Esophagus muscularis mucosa (tissue), 4 donors: ENCODE measurements at regions not wholly inside any gene's neighbourhood (a gene's known extent, or its start where the extent isn't known, plus 50 kb on each side); places are given as distances from the start of the nearest gene placed in this dataset.

Experiments
- EP300 ChIP-seq: sonication (generic); formaldehyde crosslinking; IDR thresholded peaks from one replicate; pipeline ENCODE4 v1.6.1; 2017; ENCODE audit warnings: antibody characterized with exemption
- POLR2AphosphoS5 ChIP-seq, 2 donors: sonication (generic); formaldehyde crosslinking; IDR thresholded peaks; one replicate each; pipeline ENCODE4 v1.6.1; 2017; ENCODE audit warnings: antibody characterized with exemption in 2 of 2
- TF ChIP-seq, protein P1 (sequence below), 3 experiments: fragments of 200-600 bp in 2 of 3; fragments of 450-650 bp in 1 of 3; sonication (generic) in 2 of 3; IDR thresholded peaks; one replicate each; pipeline ENCODE4 v1.5.1; 2017 to 2019; ENCODE audit warnings: antibody characterized with exemption in 3 of 3, mild to moderate bottlenecking in 2 of 3, moderate library complexity in 1 of 3

DNA sequence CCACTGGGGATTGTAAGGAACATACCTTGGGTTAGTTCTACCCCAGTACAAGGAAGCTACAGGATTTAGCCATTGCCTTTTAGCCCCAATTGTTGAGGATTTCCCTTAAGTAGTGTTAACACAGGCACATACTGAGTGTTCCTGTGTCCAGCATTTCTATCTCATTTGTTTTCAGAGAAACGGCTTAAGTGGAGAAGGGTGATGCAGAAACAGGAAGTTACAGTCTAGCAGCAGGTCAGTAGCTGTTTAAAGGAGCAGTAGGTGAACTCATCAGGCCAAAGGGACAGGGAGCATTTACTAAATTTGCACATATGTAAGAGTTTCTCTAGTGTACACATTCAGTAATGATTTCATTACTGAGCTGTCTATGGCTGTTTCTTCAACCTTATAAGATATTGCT lies 644.2 kb upstream of the GJE1 start:
- TF ChIP-seq, protein P1, sequence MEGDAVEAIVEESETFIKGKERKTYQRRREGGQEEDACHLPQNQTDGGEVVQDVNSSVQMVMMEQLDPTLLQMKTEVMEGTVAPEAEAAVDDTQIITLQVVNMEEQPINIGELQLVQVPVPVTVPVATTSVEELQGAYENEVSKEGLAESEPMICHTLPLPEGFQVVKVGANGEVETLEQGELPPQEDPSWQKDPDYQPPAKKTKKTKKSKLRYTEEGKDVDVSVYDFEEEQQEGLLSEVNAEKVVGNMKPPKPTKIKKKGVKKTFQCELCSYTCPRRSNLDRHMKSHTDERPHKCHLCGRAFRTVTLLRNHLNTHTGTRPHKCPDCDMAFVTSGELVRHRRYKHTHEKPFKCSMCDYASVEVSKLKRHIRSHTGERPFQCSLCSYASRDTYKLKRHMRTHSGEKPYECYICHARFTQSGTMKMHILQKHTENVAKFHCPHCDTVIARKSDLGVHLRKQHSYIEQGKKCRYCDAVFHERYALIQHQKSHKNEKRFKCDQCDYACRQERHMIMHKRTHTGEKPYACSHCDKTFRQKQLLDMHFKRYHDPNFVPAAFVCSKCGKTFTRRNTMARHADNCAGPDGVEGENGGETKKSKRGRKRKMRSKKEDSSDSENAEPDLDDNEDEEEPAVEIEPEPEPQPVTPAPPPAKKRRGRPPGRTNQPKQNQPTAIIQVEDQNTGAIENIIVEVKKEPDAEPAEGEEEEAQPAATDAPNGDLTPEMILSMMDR (IDR thresholded peaks at IDR 0.05) = no peak
- TF ChIP-seq POLR2AphosphoS5 (IDR thresholded peaks at IDR 0.05) (no peak), EP300 (no peak)
